Spleen (tissue), 11 donors: ENCODE measurements at regions not wholly inside any gene's neighbourhood (a gene's known extent, or its start where the extent isn't known, plus 50 kb on each side); places are given as distances from the start of the nearest gene placed in this dataset.

Source experiments
- DNase-seq: peaks from one replicate; pipeline ENCODE4 v3.0.0-alpha.2; 2020
- H3K27ac ChIP-seq, 8 donors: fragments of 200-600 bp; sonication (generic) in 7 of 8; 1 replicate in 4 of 8; 2 replicates in 4 of 8; pipeline versions ENCODE4 v1.5.0 to v1.8.0; 2016 to 2021; ENCODE audit warnings: inconsistent platforms in 4 of 8, mild to moderate bottlenecking in 4 of 8, moderate library complexity in 1 of 8
- H3K27me3 ChIP-seq, 7 donors: fragments of 200-600 bp; sonication (generic) in 6 of 7; replicated peaks in 1 of 7; 1 replicate in 4 of 7; 2 replicates in 3 of 7; pipeline versions ENCODE4 v1.5.0 to v1.8.0; 2016 to 2021; ENCODE audit warnings: inconsistent platforms in 3 of 7, mild to moderate bottlenecking in 1 of 7
- H3K36me3 ChIP-seq, 6 donors: fragments of 200-600 bp; sonication (generic) in 5 of 6; 1 replicate in 4 of 6; 2 replicates in 2 of 6; pipeline versions ENCODE4 v1.5.0 to v1.8.0; 2016 to 2021; ENCODE audit warnings: inconsistent platforms in 2 of 6
- H3K4me1 ChIP-seq, 6 donors: fragments of 200-600 bp; sonication (generic) in 5 of 6; 1 replicate in 3 of 6; 2 replicates in 3 of 6; pipeline versions ENCODE4 v1.5.0 to v1.8.0; 2016 to 2021; ENCODE audit warnings: inconsistent platforms in 3 of 6
- H3K4me3 ChIP-seq, 8 donors: fragments of 200-600 bp; sonication (generic) in 7 of 8; 1 replicate in 4 of 8; 2 replicates in 4 of 8; pipeline versions ENCODE4 v1.5.0 to v1.8.0; 2016 to 2021; ENCODE audit warnings: inconsistent platforms in 4 of 8, mild to moderate bottlenecking in 4 of 8, moderate library complexity in 2 of 8
- H3K9me3 ChIP-seq, 8 donors: fragments of 200-600 bp; sonication (generic) in 7 of 8; 1 replicate in 4 of 8; 2 replicates in 4 of 8; pipeline versions ENCODE4 v1.5.0 to v1.8.0; 2016 to 2021; ENCODE audit warnings: inconsistent platforms in 4 of 8
- POLR2A ChIP-seq, 3 donors: fragments of 450-650 bp; IDR thresholded peaks; one replicate each; pipeline ENCODE4 v1.5.1; 2017; ENCODE audit warnings: antibody characterized with exemption in 3 of 3, mild to moderate bottlenecking in 1 of 3
- POLR2AphosphoS5 ChIP-seq, 3 donors: sonication (generic); formaldehyde crosslinking; IDR thresholded peaks; one replicate each; pipeline ENCODE4 v1.5.1; 2017; ENCODE audit warnings: antibody characterized with exemption in 3 of 3
- WGBS, 5 donors: extraction: QIAGEN DNeasy Blood & Tissue Kit in 3 of 5; methylation state at CpG; one replicate each; pipeline versions ENCODE4 v1.1.5 to v1.1.7; 2013 to 2018; 5-methylcytosine and 5-hydroxymethylcytosine counted together
- intact Hi-C: fragments of 100-400 bp; cut with DNase I; formaldehyde crosslinking; loops from one replicate; pipeline ENCODE4 v1.15.0; 2023; ENCODE audit warnings: low total_unique reads
- TF ChIP-seq, protein P1 (sequence below), 11 experiments: fragments of 200-600 bp in 7 of 11; fragments of 450-650 bp in 4 of 11; sonication (generic) in 4 of 11; IDR thresholded peaks in 8 of 11; conservative IDR thresholded peaks in 3 of 11; 1 replicate in 7 of 11; 2 replicates in 4 of 11; pipeline versions ENCODE4 v1.4.0 to v1.8.0; 2016 to 2021; ENCODE audit warnings: antibody characterized with exemption in 11 of 11, inconsistent platforms in 4 of 11, mild to moderate bottlenecking in 1 of 11
- donor health status: healthy with polysubstance abuse.
- donor health status: DM: no; HTN: no; CAD: no; lungs with moderate emphysema.
- donor health status: DM: no; HTN: no; CAD: no.
- donor health status: Bipolar disorder and iron deficiency.
- donor health status: healthy.
- donor health status: DM: no; HTN: no; CAD: no.
- donor health status: DM: yes; HTN: yes; CAD: no.

DNA sequence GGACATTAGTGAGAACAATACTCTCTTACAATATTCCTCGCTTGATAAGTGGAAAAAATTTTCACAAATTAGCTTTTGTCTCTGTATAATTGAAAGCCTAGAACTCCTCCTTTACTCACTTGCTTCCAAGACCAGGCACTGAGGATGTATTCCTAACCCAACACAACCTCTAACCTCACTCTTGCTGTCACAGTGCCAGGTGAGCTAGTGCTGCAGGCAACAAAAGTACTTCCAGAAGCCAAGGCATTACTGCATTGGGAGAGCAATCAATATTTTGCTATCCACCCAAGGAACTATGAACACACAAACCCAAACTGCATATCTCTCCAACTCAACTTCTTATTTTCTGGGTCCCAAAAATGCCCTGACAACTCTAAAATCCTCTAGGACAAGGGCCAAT lies 1081.0 kb downstream of the VRK1 start:
- H3K9me3 ChIP-seq, result no peaks in the 10 kb centered on the region
- H3K27me3 ChIP-seq, result no peaks in the 10 kb centered on the region
- H3K4me3 ChIP-seq, result no peak overlapping the region
- TF ChIP-seq POLR2AphosphoS5 (IDR thresholded peaks at IDR 0.05) (no peak), POLR2A (IDR thresholded peaks at IDR 0.05) (no peak)
- TF ChIP-seq, protein P1, sequence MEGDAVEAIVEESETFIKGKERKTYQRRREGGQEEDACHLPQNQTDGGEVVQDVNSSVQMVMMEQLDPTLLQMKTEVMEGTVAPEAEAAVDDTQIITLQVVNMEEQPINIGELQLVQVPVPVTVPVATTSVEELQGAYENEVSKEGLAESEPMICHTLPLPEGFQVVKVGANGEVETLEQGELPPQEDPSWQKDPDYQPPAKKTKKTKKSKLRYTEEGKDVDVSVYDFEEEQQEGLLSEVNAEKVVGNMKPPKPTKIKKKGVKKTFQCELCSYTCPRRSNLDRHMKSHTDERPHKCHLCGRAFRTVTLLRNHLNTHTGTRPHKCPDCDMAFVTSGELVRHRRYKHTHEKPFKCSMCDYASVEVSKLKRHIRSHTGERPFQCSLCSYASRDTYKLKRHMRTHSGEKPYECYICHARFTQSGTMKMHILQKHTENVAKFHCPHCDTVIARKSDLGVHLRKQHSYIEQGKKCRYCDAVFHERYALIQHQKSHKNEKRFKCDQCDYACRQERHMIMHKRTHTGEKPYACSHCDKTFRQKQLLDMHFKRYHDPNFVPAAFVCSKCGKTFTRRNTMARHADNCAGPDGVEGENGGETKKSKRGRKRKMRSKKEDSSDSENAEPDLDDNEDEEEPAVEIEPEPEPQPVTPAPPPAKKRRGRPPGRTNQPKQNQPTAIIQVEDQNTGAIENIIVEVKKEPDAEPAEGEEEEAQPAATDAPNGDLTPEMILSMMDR (IDR thresholded peaks at IDR 0.05 in 8 of 11, conservative IDR thresholded peaks at IDR 0.05 in 3 of 11), result no peak
- WGBS, 5 donors, result 82 to 98% (median 88%) methylated on average over 1 of the region's 1 CpG
- H3K4me1 ChIP-seq, result no peaks in the 10 kb centered on the region
- H3K36me3 ChIP-seq, result no peaks in the 10 kb centered on the region
- H3K27ac ChIP-seq, result no peak overlapping the region
- intact Hi-C loops, result no loop called here
- no peak for DNase-seq

DNA sequence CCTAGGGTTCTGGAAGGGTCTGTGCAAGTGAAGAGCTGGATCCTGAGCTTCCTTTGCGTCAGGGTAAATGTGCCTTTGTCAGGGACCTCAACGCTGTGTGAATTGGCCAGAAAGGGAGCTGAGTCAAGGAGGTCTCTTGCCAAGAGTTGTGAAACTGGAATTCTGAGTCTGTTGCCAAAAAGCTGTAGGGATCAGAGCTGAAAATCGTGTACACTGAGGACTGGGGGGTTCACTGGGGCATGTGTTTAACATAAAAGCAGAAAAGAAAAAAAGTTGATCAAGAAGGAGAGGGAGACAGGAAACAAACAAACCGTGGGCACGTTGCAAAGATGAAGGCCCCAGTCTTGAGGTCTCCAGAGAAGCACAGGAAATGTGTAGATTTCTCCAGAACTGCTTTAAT lies 1081.5 kb downstream of the VRK1 start:
- DNase-seq, result no peak
- no peak for TF ChIP-seq POLR2A (IDR thresholded peaks at IDR 0.05)
- TF ChIP-seq, protein P1 (IDR thresholded peaks at IDR 0.05 in 8 of 11, conservative IDR thresholded peaks at IDR 0.05 in 3 of 11), result no peak
- TF ChIP-seq POLR2AphosphoS5 (IDR thresholded peaks at IDR 0.05), result no peak
- H3K27ac ChIP-seq, result no peak overlapping the region
- H3K36me3 ChIP-seq, result no peaks in the 10 kb centered on the region
- 33 to 54% (median 44%) methylated on average over 5 of the region's 5 CpGs for WGBS, 5 donors
- H3K9me3 ChIP-seq, result no peaks in the 10 kb centered on the region
- intact Hi-C loops, result no loop called here
- H3K4me1 ChIP-seq, result no peaks in the 10 kb centered on the region
- no peaks in the 10 kb centered on the region for H3K27me3 ChIP-seq
- no peak overlapping the region for H3K4me3 ChIP-seq

DNA sequence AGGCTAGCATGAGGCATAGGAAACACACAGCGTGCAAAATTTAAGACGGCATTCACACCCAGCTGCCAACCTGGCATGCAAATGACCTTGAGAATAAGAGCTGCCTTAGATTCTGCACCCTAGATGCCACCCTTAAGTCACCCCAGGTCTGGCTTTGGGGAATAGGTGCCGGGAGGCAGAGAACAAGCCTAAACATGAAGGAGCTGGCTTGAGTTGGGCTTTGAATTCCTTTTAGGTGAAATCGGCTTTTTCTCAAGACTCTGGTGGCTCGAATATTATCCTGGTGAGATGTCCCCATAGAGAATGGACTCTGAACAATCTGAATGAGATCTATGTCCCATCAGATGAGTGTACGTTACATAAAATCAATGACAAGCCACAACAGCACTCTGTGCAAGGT lies 1090.5 kb downstream of the VRK1 start:
- H3K4me1 ChIP-seq, result no peaks in the 10 kb centered on the region
- WGBS, 5 donors, result 80 to 95% (median 87%) methylated on average over 6 of the region's 6 CpGs
- no peak overlapping the region for H3K4me3 ChIP-seq
- DNase-seq, result no peak
- no peak for TF ChIP-seq POLR2A (IDR thresholded peaks at IDR 0.05)
- TF ChIP-seq, protein P1 (IDR thresholded peaks at IDR 0.05 in 8 of 11, conservative IDR thresholded peaks at IDR 0.05 in 3 of 11), result no peak
- TF ChIP-seq POLR2AphosphoS5 (IDR thresholded peaks at IDR 0.05), result no peak
- peaks cover 0 to 5% (median 0%) of the 10 kb centered on the region in 8 donors for H3K9me3 ChIP-seq
- no peaks in the 10 kb centered on the region for H3K36me3 ChIP-seq
- no peak overlapping the region for H3K27ac ChIP-seq
- intact Hi-C loops, result no loop called here
- no peaks in the 10 kb centered on the region for H3K27me3 ChIP-seq

DNA sequence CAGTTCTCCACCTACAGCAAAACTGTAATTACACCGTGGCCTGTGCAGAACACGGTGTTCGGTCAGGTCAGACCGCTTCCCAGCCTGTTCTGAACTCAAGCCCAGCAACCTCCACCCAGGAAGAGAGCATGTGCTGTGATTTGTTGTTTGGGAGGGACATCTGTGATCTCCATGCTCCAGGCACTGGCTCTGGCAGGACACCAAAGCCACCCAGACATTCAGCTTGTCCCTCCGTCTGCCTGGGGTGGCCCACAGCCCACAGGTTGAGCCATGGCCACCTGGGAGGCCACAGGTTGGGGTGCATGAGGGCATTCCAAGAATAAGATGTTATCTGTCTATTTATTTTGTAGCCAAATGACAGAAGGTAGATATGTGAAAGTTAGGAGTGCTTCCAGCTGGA lies 1091.1 kb downstream of the VRK1 start:
- DNase-seq, result no peak
- no peaks in the 10 kb centered on the region for H3K36me3 ChIP-seq
- H3K9me3 ChIP-seq, result peaks cover 0 to 5% (median 0%) of the 10 kb centered on the region in 8 donors
- no peaks in the 10 kb centered on the region for H3K4me1 ChIP-seq
- 73 to 93% (median 89%) methylated on average over 5 of the region's 5 CpGs for WGBS, 5 donors
- no peak overlapping the region for H3K27ac ChIP-seq
- intact Hi-C loops, result no loop called here
- no peaks in the 10 kb centered on the region for H3K27me3 ChIP-seq
- no peak overlapping the region for H3K4me3 ChIP-seq
- TF ChIP-seq POLR2AphosphoS5 (IDR thresholded peaks at IDR 0.05) (no peak), POLR2A (IDR thresholded peaks at IDR 0.05) (no peak)
- TF ChIP-seq, protein P1 (IDR thresholded peaks at IDR 0.05 in 8 of 11, conservative IDR thresholded peaks at IDR 0.05 in 3 of 11), result no peak
